BLaER1 treated with 17β-estradiol and CSF1 and Interleukin-3, amounts not matched to agents 10 nM and 100 nM (cell line): ENCODE measurements at regions not wholly inside any gene's neighbourhood (a gene's known extent, or its start where the extent isn't known, plus 50 kb on each side); places are given as distances from the start of the nearest gene placed in this dataset.
"Not testable (repeated sequence)": the region's sequence is repeated elsewhere in the genome, so short reads cannot be mapped to it uniquely, and the experiment has no call there.

ENCODE experiments used
- H3K27ac ChIP-seq, 11 experiments: shearing (Covaris generic); formaldehyde crosslinking; 2 replicates each; pipeline ENCODE4 v1.8.1; 2022
- H3K27me3 ChIP-seq, 11 experiments: shearing (Covaris generic); formaldehyde crosslinking; 2 replicates each; pipeline ENCODE4 v1.8.1; 2022
- H3K36me3 ChIP-seq, 11 experiments: shearing (Covaris generic); formaldehyde crosslinking; 2 replicates each; pipeline ENCODE4 v1.8.1; 2022
- H3K4me1 ChIP-seq, 10 experiments: shearing (Covaris generic); formaldehyde crosslinking; 2 replicates each; pipeline ENCODE4 v1.8.1; 2022
- H3K4me2 ChIP-seq, 11 experiments: shearing (Covaris generic); formaldehyde crosslinking; 2 replicates each; pipeline ENCODE4 v1.8.1; 2022
- H3K4me3 ChIP-seq, 10 experiments: shearing (Covaris generic); formaldehyde crosslinking; 2 replicates each; pipeline ENCODE4 v1.8.1; 2022
- H3K9ac ChIP-seq, 11 experiments: shearing (Covaris generic); formaldehyde crosslinking; 2 replicates each; pipeline ENCODE4 v1.8.1; 2022
- H3K9me3 ChIP-seq, 11 experiments: shearing (Covaris generic); formaldehyde crosslinking; replicated peaks in 1 of 11; 2 replicates each; pipeline ENCODE4 v1.8.1; 2022
- H4K20me1 ChIP-seq, 11 experiments: shearing (Covaris generic); formaldehyde crosslinking; 2 replicates each; pipeline ENCODE4 v1.8.1; 2022
- Cebpa-rat ChIP-seq, 11 experiments: shearing (Covaris generic); IDR thresholded peaks; 2 replicates each; pipeline ENCODE4 v1.8.1; 2022

GRCh38 chr11:101792814-101793213 is 122.0 kb upstream of the CEP126 start:
- Histone ChIP-seq H3K27ac (no peak overlapping the region), H3K4me2 (no peak overlapping the region), H3K27me3 (no peaks in the 10 kb centered on the region), H3K9me3 (no peaks in the 10 kb centered on the region), H4K20me1 (no peaks in the 10 kb centered on the region), H3K9ac (no peak overlapping the region), H3K36me3 (no peaks in the 10 kb centered on the region), H3K4me1 (peaks cover 0 to 8% (median 0%) of the 10 kb centered on the region in 10 experiments; a peak in 3 of 20 replicates), H3K4me3 (no peak overlapping the region)
- no peak for TF ChIP-seq Cebpa-rat (IDR thresholded peaks at IDR 0.05)

GRCh38 chr11:101786916-101787315 is 127.9 kb upstream of the CEP126 start:
- H3K9me3 ChIP-seq = peaks cover 0 to 12% (median 0%) of the 10 kb centered on the region in 11 experiments; a peak in 3 of 22 replicates
- H4K20me1 ChIP-seq = no peaks in the 10 kb centered on the region
- no peaks in the 10 kb centered on the region for H3K27me3 ChIP-seq
- no peak overlapping the region for H3K4me3 ChIP-seq
- H3K9ac ChIP-seq = no peak overlapping the region
- no peak overlapping the region for H3K4me2 ChIP-seq
- no peaks in the 10 kb centered on the region for H3K36me3 ChIP-seq
- H3K27ac ChIP-seq = no peak overlapping the region
- no peak for TF ChIP-seq Cebpa-rat (IDR thresholded peaks at IDR 0.05)
- no peaks in the 10 kb centered on the region; a peak in 1 of 20 replicates for H3K4me1 ChIP-seq

- TF ChIP-seq Cebpa-rat (IDR thresholded peaks at IDR 0.05) = no peak
- no peak overlapping the region for H3K27ac ChIP-seq
- H3K4me2 ChIP-seq = no peak overlapping the region
- no peaks in the 10 kb centered on the region for H4K20me1 ChIP-seq
- H3K9ac ChIP-seq = no peak overlapping the region
- H3K4me3 ChIP-seq = no peak overlapping the region
- H3K36me3 ChIP-seq = no peaks in the 10 kb centered on the region
- H3K4me1 ChIP-seq = no peaks in the 10 kb centered on the region; a peak in 1 of 20 replicates
- H3K27me3 ChIP-seq = no peaks in the 10 kb centered on the region
- peaks cover 0 to 12% (median 0%) of the 10 kb centered on the region in 11 experiments; a peak in 3 of 22 replicates for H3K9me3 ChIP-seq
These were observed 128.4 kb upstream of the CEP126 start for GRCh38 chr11:101786421-101786820.

- not testable (repeated sequence) for H3K27ac ChIP-seq, H3K4me1 ChIP-seq, H3K4me2 ChIP-seq, H3K27me3 ChIP-seq, H4K20me1 ChIP-seq, H3K4me3 ChIP-seq, H3K36me3 ChIP-seq, H3K9ac ChIP-seq
- H3K9me3 ChIP-seq = peaks cover 31 to 47% (median 34%) of the 10 kb centered on the region in 11 experiments
These were observed 135.6 kb upstream of the CEP126 start for GRCh38 chr11:101779167-101779566.

DNA sequence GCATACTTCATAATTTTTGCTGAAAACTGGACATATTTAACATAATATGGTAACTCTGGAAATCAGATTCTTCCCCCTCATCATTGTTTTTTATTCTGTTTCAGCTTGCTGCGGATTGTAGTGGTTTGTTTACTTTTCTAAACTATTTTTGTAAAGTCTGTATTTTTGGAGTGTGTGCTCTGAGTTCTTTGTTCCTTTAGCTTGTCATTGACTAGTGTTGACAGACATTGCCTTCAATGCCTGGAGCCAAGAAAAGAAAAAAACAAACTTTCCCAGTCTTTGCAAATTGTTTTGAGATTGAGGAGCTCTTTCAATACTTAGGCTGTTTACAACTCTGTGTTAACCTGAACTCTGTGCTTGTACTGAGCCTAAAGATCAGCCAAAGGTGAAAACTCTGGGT is 137.3 kb upstream of the CEP126 start:
- Histone ChIP-seq H3K9me3 (peaks cover 31 to 41% (median 34%) of the 10 kb centered on the region in 11 experiments), H3K27ac (no peak overlapping the region), H3K36me3 (no peaks in the 10 kb centered on the region), H4K20me1 (no peaks in the 10 kb centered on the region), H3K4me1 (no peaks in the 10 kb centered on the region), H3K9ac (no peak overlapping the region), H3K27me3 (no peaks in the 10 kb centered on the region), H3K4me3 (no peak overlapping the region), H3K4me2 (no peak overlapping the region)
- no peak for TF ChIP-seq Cebpa-rat (IDR thresholded peaks at IDR 0.05)

DNA sequence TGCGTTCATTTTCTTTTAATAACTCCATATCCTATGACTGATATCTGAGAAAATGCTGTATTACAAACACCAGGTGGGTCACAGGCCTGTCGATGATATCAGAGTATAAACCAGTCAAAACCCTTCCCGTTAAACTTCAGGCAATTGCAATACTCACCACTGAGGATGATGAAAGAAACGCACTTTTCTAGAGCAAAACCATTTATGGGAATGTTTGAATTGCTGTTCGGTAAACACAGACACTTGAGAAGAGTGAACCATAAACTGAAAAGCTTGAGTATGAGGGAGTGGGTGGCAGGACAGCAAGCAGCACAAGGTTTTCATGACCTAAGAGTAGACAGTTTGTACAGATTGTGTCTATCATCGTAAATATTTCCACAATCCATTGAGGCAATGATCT is 139.8 kb upstream of the CEP126 start:
- H3K27me3 ChIP-seq = no peaks in the 10 kb centered on the region
- peaks cover 21 to 34% (median 27%) of the 10 kb centered on the region in 11 experiments for H3K9me3 ChIP-seq
- no peaks in the 10 kb centered on the region for H3K36me3 ChIP-seq
- no peak overlapping the region for H3K9ac ChIP-seq
- no peak overlapping the region for H3K4me2 ChIP-seq
- H3K27ac ChIP-seq = no peak overlapping the region
- no peaks in the 10 kb centered on the region for H4K20me1 ChIP-seq
- no peak overlapping the region for H3K4me3 ChIP-seq
- TF ChIP-seq Cebpa-rat (IDR thresholded peaks at IDR 0.05) = no peak
- peaks cover 0 to 15% (median 6%) of the 10 kb centered on the region in 10 experiments; a peak in 11 of 20 replicates for H3K4me1 ChIP-seq

GRCh38 chr11:101770648-101771047 is 144.2 kb upstream of the CEP126 start:
- H3K4me1 ChIP-seq = peaks cover 0 to 20% (median 10%) of the 10 kb centered on the region in 10 experiments; a peak in 11 of 20 replicates
- H4K20me1 ChIP-seq = no peaks in the 10 kb centered on the region
- H3K4me3 ChIP-seq = no peak overlapping the region
- H3K9ac ChIP-seq = no peak overlapping the region
- H3K27ac ChIP-seq = no peak overlapping the region; a peak in 1 of 22 replicates
- H3K27me3 ChIP-seq = no peaks in the 10 kb centered on the region
- H3K36me3 ChIP-seq = no peaks in the 10 kb centered on the region; a peak in 1 of 22 replicates
- no peak for TF ChIP-seq Cebpa-rat (IDR thresholded peaks at IDR 0.05)
- H3K4me2 ChIP-seq = peak overlapping the region in 3 of 11 experiments; percentile 6 to 18 (median 9); a peak in 3 of 22 replicates
- peaks cover 20 to 31% (median 25%) of the 10 kb centered on the region in 11 experiments for H3K9me3 ChIP-seq

- no peaks in the 10 kb centered on the region; a peak in 1 of 22 replicates for H3K36me3 ChIP-seq
- no peak overlapping the region for H3K4me3 ChIP-seq
- H3K27me3 ChIP-seq = no peaks in the 10 kb centered on the region
- H3K4me1 ChIP-seq = peaks cover under 1 to 15% (median 11%) of the 10 kb centered on the region in 10 experiments; a peak in 17 of 20 replicates
- no peak for TF ChIP-seq Cebpa-rat (IDR thresholded peaks at IDR 0.05)
- no peak overlapping the region for H3K9ac ChIP-seq
- no peak overlapping the region for H3K4me2 ChIP-seq
- peaks cover 20 to 31% (median 25%) of the 10 kb centered on the region in 11 experiments for H3K9me3 ChIP-seq
- no peak overlapping the region for H3K27ac ChIP-seq
- H4K20me1 ChIP-seq = no peaks in the 10 kb centered on the region
These were observed 148.9 kb upstream of the CEP126 start for GRCh38 chr11:101765932-101766331.

GRCh38 chr11:101759771-101760450 is 154.9 kb upstream of the CEP126 start:
- Histone ChIP-seq H3K4me3 (no peak overlapping the region), H3K9ac (no peak overlapping the region), H3K9me3 (peaks cover 7 to 16% (median 11%) of the 10 kb centered on the region in 11 experiments; a peak in 20 of 22 replicates), H4K20me1 (no peaks in the 10 kb centered on the region), H3K27me3 (no peaks in the 10 kb centered on the region), H3K27ac (no peak overlapping the region), H3K4me1 (peaks cover 10 to 14% (median 12%) of the 10 kb centered on the region in 10 experiments), H3K4me2 (peak overlapping the region; percentile 13 to 53 (median 44); a peak in 19 of 22 replicates), H3K36me3 (no peaks in the 10 kb centered on the region)
- TF ChIP-seq Cebpa-rat (IDR thresholded peaks at IDR 0.05) = no peak

GRCh38 chr11:101757741-101758140 is 157.1 kb upstream of the CEP126 start:
- peaks cover 10 to 14% (median 12%) of the 10 kb centered on the region in 10 experiments for H3K4me1 ChIP-seq
- no peak overlapping the region for H3K27ac ChIP-seq
- no peaks in the 10 kb centered on the region for H4K20me1 ChIP-seq
- H3K9me3 ChIP-seq = peaks cover 7 to 16% (median 11%) of the 10 kb centered on the region in 11 experiments; a peak in 20 of 22 replicates
- H3K27me3 ChIP-seq = no peaks in the 10 kb centered on the region
- no peak overlapping the region for H3K4me2 ChIP-seq
- TF ChIP-seq Cebpa-rat (IDR thresholded peaks at IDR 0.05) = no peak
- no peaks in the 10 kb centered on the region for H3K36me3 ChIP-seq
- H3K4me3 ChIP-seq = no peak overlapping the region
- no peak overlapping the region for H3K9ac ChIP-seq
